ENCODE measurements at regions not wholly inside any gene's neighbourhood (a gene's known extent, or its start where the extent isn't known, plus 50 kb on each side); places are given as distances from the start of the nearest gene placed in this dataset.

- no peak for DNase-seq (ENCODE audit: low read depth)
These were observed 114.1 kb upstream of the NPY2R start for GRCh38 chr4:155094201-155094820.

DNA sequence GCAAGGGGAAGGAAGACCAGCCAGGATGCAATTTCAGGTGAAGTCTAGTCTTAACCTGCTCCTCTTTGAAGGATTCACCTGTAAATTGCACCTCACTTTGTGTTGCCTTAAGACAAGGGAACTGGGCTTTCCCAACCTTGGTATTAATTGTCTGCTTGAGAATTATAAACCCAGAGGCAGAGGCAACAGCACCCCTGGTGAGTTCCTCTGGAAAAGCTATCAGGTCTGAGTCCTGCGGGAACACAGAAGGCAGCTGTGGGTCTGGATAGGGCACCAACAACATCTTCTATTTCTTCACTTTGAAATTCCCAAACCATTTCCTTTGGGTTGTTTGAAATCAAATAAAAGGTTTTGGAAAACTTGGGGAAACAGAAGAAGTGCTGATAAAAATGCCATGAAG is 109.2 kb upstream of the NPY2R start:
- DNase-seq (ENCODE audit: low read depth): no peak

GRCh38 chr4:155106629-155107028 is 101.8 kb upstream of the NPY2R start:
- DNase-seq (ENCODE audit: low read depth): no peak

GRCh38 chr4:155107059-155107458 is 101.4 kb upstream of the NPY2R start:
- no peak for DNase-seq (ENCODE audit: low read depth)

- no peak for DNase-seq (ENCODE audit: low read depth)
These were observed 93.6 kb upstream of the NPY2R start for GRCh38 chr4:155114790-155115189.

DNA sequence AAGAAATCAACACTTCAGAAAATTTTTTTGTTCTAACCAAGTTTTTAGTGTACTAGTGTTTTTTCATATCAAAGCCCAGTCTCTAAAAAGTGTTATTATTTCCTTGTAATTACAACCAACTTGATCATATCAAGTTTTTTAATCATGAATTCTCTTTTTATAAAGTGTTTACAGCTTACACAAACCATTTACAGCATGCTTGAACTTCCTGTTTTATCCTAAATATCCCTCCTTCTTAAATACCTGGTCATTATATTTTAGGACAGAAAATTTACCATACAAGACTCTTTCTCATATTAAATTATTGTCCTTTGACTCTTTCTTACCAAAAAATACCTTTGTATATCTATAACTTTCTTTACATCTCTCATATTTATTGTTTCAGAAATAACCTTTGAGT is 89.4 kb upstream of the NPY2R start:
- DNase-seq (ENCODE audit: low read depth): no peak

- no peak for DNase-seq (ENCODE audit: low read depth)
These were observed 87.9 kb upstream of the NPY2R start for GRCh38 chr4:155120536-155120935.

- DNase-seq (ENCODE audit: low read depth): no peak
These were observed 86.1 kb upstream of the NPY2R start for GRCh38 chr4:155122382-155122781.

DNA sequence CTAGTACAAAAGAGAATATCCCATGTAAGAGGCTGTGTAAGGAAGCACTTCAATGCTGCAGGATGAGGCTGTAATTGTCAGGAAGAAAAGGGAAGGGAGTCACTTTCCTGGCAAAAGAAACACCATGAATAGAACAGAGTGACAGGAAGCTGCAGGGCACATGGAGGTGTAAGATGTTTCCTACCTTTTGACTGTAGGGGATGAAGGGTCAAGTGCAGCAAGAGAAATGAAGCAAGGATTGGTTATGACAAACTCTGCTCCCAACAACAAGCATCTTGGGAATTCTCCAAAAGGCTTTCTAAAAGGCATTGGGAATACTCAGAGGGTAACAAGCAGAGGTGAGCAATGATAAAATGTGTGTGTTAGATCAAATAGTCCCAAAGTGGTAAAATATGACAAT is 74.3 kb upstream of the NPY2R start:
- DNase-seq (ENCODE audit: low read depth): no peak

- DNase-seq (ENCODE audit: low read depth): no peak
These were observed 67.5 kb upstream of the NPY2R start for GRCh38 chr4:155140889-155141288.

GRCh38 chr4:155143512-155143911 is 64.9 kb upstream of the NPY2R start:
- no peak for DNase-seq (ENCODE audit: low read depth)
